ENCODE measurements at regions not wholly inside any gene's neighbourhood (a gene's known extent, or its start where the extent isn't known, plus 50 kb on each side); places are given as distances from the start of the nearest gene placed in this dataset.

DNA sequence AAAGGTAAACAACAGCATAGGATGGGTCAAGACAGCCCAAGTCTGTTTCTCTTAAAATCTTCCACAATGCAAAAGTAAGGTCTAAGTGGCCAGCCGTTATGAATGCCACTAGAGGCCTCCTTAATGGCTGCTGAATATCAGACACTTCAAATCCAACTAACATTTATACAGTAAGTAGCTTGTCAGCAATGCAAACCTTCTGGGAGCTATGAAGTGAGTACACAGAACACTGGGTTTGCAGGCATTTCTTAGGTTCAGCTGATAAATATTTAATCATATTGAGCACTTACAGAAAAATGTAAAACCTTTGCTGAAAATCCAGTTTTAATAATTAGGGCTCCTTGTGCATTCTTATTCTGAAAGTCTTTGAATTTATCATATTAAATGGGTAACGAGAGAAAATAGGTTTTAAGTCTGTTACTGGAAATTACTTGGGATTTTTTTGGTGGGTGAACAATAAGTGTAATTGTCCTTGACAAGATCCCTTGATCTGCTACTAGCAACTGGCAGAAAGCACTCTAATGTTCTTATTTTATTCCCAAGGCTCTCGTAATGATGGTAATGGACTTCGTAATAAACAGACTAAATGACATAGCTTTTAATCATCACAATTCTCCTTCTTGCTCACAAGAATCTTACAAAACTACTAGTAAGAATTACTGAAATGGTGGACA is 141.7 kb upstream of the GPR149 start:
- H3K36me3 Mint-ChIP-seq = no peaks in the 10 kb centered on the region
- ATAC-seq (no peak), DNase-seq (no peak)
- peaks cover 5 to 9% of the 10 kb centered on the region in 2 donors for H3K9me3 Mint-ChIP-seq
- Histone ChIP-seq H3K36me3 (ENCODE audit: control insufficient read depth, insufficient read depth, low read length) (no peaks in the 10 kb centered on the region), H3K9me3 (ENCODE audit: control insufficient read depth, insufficient read depth, low read length) (peaks cover 13% of the 10 kb centered on the region), H3K4me3 (ENCODE audit: low read length) (no peak overlapping the region), H3K27ac (ENCODE audit: low read length) (no peak overlapping the region), H3K4me1 (ENCODE audit: control insufficient read depth, insufficient read depth, low read length) (no peaks in the 10 kb centered on the region), H3K27me3 (ENCODE audit: control insufficient read depth, insufficient read depth, low read length) (no peaks in the 10 kb centered on the region)
- intact Hi-C loops (cut with micrococcal nuclease) = no loop called here
- H3K27ac Mint-ChIP-seq = no peak overlapping the region
- H3K27me3 Mint-ChIP-seq (ENCODE audit: low read depth in 2 of 2) = no peaks in the 10 kb centered on the region
- H3K4me1 Mint-ChIP-seq = no peaks in the 10 kb centered on the region
- WGBS (ENCODE audit: insufficient coverage) = 68% methylated on average over 3 of the region's 4 CpGs
- TF ChIP-seq, protein P1, sequence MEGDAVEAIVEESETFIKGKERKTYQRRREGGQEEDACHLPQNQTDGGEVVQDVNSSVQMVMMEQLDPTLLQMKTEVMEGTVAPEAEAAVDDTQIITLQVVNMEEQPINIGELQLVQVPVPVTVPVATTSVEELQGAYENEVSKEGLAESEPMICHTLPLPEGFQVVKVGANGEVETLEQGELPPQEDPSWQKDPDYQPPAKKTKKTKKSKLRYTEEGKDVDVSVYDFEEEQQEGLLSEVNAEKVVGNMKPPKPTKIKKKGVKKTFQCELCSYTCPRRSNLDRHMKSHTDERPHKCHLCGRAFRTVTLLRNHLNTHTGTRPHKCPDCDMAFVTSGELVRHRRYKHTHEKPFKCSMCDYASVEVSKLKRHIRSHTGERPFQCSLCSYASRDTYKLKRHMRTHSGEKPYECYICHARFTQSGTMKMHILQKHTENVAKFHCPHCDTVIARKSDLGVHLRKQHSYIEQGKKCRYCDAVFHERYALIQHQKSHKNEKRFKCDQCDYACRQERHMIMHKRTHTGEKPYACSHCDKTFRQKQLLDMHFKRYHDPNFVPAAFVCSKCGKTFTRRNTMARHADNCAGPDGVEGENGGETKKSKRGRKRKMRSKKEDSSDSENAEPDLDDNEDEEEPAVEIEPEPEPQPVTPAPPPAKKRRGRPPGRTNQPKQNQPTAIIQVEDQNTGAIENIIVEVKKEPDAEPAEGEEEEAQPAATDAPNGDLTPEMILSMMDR (IDR thresholded peaks at IDR 0.05) = no peak
- no peak overlapping the region for H3K4me3 Mint-ChIP-seq

DNA sequence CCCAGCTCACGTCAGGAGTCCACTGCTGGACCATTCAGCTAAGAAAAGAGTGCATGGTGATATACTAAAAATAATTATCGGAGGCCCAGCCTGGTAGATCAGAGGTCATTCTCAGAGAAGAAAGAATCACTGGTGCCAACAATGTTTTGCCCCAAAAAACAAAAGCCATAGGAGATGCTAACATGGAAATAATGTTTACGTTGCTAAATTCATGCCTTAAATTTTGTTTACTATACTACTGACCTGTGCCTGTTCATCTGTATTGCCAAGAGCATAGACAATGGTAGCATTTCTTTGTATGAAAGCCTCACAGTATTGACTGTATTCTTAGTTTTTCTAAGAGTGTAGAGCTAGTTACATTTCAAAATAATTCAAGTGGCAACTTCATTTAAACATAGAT is 138.1 kb upstream of the GPR149 start:
- intact Hi-C loops (cut with micrococcal nuclease) = no loop called here
- no peaks in the 10 kb centered on the region for H3K4me1 Mint-ChIP-seq
- H3K9me3 Mint-ChIP-seq = peaks cover 8 to 10% of the 10 kb centered on the region in 2 donors
- no peaks in the 10 kb centered on the region for H3K4me1 ChIP-seq (ENCODE audit: control insufficient read depth, insufficient read depth, low read length)
- TF ChIP-seq, protein P1 (IDR thresholded peaks at IDR 0.05) = no peak
- 91% methylated on average over 3 of the region's 3 CpGs for WGBS (ENCODE audit: insufficient coverage)
- no peak overlapping the region for H3K27ac ChIP-seq (ENCODE audit: low read length)
- no peak overlapping the region for H3K27ac Mint-ChIP-seq
- H3K4me3 Mint-ChIP-seq = no peak overlapping the region
- no peaks in the 10 kb centered on the region for H3K36me3 Mint-ChIP-seq
- H3K36me3 ChIP-seq (ENCODE audit: control insufficient read depth, insufficient read depth, low read length) = no peaks in the 10 kb centered on the region
- no peak for ATAC-seq
- no peaks in the 10 kb centered on the region for H3K9me3 ChIP-seq (ENCODE audit: control insufficient read depth, insufficient read depth, low read length)
- no peak for DNase-seq
- H3K27me3 Mint-ChIP-seq (ENCODE audit: low read depth in 2 of 2) = no peaks in the 10 kb centered on the region
- H3K27me3 ChIP-seq (ENCODE audit: control insufficient read depth, insufficient read depth, low read length) = no peaks in the 10 kb centered on the region
- H3K4me3 ChIP-seq (ENCODE audit: low read length) = no peak overlapping the region

DNA sequence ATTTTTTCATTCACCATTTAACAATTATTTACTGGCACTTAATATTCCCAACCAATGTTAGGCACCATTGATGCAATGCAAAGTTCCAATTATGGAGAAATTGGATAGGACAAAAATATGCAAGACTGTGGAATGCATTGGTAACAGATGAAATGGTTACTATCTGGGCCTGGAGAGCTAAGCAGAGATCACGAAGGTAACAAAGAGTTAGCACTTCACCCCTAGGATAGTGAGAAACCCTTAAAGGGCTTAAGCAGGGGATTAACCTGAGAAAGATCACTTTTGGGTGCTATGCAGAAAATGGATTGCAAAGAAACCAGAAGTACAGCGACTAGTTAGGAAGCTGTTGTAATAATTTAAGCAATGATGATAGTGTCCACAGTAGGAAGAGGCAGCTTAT is 129.6 kb upstream of the GPR149 start:
- Histone ChIP-seq H3K4me3 (ENCODE audit: low read length) (no peak overlapping the region), H3K4me1 (ENCODE audit: control insufficient read depth, insufficient read depth, low read length) (no peaks in the 10 kb centered on the region), H3K27ac (ENCODE audit: low read length) (no peak overlapping the region), H3K27me3 (ENCODE audit: control insufficient read depth, insufficient read depth, low read length) (no peaks in the 10 kb centered on the region), H3K36me3 (ENCODE audit: control insufficient read depth, insufficient read depth, low read length) (no peaks in the 10 kb centered on the region), H3K9me3 (ENCODE audit: control insufficient read depth, insufficient read depth, low read length) (no peaks in the 10 kb centered on the region)
- Mint-ChIP-seq H3K9me3 (peaks cover 6 to 19% of the 10 kb centered on the region in 2 donors), H3K4me3 (no peak overlapping the region), H3K27ac (no peak overlapping the region), H3K36me3 (no peaks in the 10 kb centered on the region), H3K4me1 (no peaks in the 10 kb centered on the region), H3K27me3 (ENCODE audit: low read depth in 2 of 2) (no peaks in the 10 kb centered on the region)
- intact Hi-C loops (cut with micrococcal nuclease) = no loop called here
- ATAC-seq (no peak), DNase-seq (no peak)
- TF ChIP-seq, protein P1 (IDR thresholded peaks at IDR 0.05) = no peak
- 88% methylated on average over 2 of the region's 2 CpGs for WGBS (ENCODE audit: insufficient coverage)

DNA sequence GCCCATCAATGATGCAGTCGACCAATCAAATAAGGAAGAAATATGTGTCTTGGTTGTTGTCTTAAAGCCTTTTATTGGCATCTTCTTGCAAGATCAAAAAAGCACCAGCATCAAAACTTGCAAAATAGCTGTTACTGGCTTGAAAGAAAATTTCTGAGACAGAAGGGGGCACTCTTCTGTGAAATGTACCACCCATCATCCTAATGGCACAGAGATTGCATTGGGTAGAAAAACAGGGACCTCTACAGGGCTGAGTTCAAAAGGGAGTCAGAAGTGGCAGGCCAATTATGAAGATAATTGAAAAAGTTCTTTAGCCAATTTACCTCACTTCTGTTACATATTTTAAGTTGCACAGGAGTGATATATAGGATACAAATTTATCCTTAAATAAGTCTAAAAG is 122.3 kb upstream of the GPR149 start:
- ATAC-seq (no peak), DNase-seq (no peak)
- Histone ChIP-seq H3K27me3 (ENCODE audit: control insufficient read depth, insufficient read depth, low read length) (no peaks in the 10 kb centered on the region), H3K27ac (ENCODE audit: low read length) (no peak overlapping the region), H3K4me3 (ENCODE audit: low read length) (no peak overlapping the region), H3K36me3 (ENCODE audit: control insufficient read depth, insufficient read depth, low read length) (no peaks in the 10 kb centered on the region), H3K9me3 (ENCODE audit: control insufficient read depth, insufficient read depth, low read length) (no peaks in the 10 kb centered on the region), H3K4me1 (ENCODE audit: control insufficient read depth, insufficient read depth, low read length) (no peaks in the 10 kb centered on the region)
- H3K27ac Mint-ChIP-seq = no peak overlapping the region
- WGBS (ENCODE audit: insufficient coverage) = 21% methylated on average over 1 of the region's 1 CpG
- H3K27me3 Mint-ChIP-seq (ENCODE audit: low read depth in 2 of 2) = no peaks in the 10 kb centered on the region
- TF ChIP-seq, protein P1 (IDR thresholded peaks at IDR 0.05) = no peak
- intact Hi-C loops (cut with micrococcal nuclease) = no loop called here
- H3K9me3 Mint-ChIP-seq = peaks cover 3 to 6% of the 10 kb centered on the region in 2 donors
- no peak overlapping the region for H3K4me3 Mint-ChIP-seq
- H3K4me1 Mint-ChIP-seq = no peaks in the 10 kb centered on the region
- H3K36me3 Mint-ChIP-seq = no peaks in the 10 kb centered on the region
